ENCODE measurements at regions not wholly inside any gene's neighbourhood (a gene's known extent, or its start where the extent isn't known, plus 50 kb on each side); places are given as distances from the start of the nearest gene placed in this dataset.

DNA sequence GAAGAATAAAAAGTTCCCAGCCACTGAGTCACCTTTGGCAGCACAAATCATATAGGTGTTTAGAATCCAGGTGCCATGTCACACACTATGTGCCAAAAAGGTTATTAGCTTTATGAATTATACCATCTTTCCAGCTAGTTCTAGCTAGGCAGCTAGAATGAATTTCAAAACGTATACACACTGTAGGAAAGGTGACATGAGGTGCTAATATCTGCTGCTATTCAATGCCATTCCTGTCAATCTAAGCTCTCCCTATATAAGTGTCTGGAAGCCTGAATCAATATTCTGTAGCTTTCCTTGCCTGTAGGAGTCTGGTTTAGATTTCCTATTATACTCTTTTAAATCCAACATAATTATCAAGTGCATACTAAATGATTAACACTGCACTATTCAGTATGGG is 868.6 kb downstream of the GATA3 start:
- TF ChIP-seq, protein P1, sequence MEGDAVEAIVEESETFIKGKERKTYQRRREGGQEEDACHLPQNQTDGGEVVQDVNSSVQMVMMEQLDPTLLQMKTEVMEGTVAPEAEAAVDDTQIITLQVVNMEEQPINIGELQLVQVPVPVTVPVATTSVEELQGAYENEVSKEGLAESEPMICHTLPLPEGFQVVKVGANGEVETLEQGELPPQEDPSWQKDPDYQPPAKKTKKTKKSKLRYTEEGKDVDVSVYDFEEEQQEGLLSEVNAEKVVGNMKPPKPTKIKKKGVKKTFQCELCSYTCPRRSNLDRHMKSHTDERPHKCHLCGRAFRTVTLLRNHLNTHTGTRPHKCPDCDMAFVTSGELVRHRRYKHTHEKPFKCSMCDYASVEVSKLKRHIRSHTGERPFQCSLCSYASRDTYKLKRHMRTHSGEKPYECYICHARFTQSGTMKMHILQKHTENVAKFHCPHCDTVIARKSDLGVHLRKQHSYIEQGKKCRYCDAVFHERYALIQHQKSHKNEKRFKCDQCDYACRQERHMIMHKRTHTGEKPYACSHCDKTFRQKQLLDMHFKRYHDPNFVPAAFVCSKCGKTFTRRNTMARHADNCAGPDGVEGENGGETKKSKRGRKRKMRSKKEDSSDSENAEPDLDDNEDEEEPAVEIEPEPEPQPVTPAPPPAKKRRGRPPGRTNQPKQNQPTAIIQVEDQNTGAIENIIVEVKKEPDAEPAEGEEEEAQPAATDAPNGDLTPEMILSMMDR (IDR thresholded peaks at IDR 0.05; ENCODE audit: insufficient read depth, low read depth, low read length) = no peak
- TF ChIP-seq EZH2 (IDR thresholded peaks at IDR 0.05; ENCODE audit: insufficient read depth, low read length) = no peak
